ENCODE measurements at regions not wholly inside any gene's neighbourhood (a gene's known extent, or its start where the extent isn't known, plus 50 kb on each side); places are given as distances from the start of the nearest gene placed in this dataset.

GRCh38 chr4:45155081-45155777 lies 428.9 kb upstream of the GNPDA2 start:
- no peaks in the 10 kb centered on the region for H3K36me3 ChIP-seq
- H3K4me1 ChIP-seq = no peaks in the 10 kb centered on the region
- no peak for DNase-seq (ENCODE audit: low spot score)
- H3K27me3 ChIP-seq = no peaks in the 10 kb centered on the region
- no peak overlapping the region for H3K4me3 ChIP-seq
- no peaks in the 10 kb centered on the region for H3K9me3 ChIP-seq
- no peak overlapping the region for H3K27ac ChIP-seq
- TF ChIP-seq, protein P1, sequence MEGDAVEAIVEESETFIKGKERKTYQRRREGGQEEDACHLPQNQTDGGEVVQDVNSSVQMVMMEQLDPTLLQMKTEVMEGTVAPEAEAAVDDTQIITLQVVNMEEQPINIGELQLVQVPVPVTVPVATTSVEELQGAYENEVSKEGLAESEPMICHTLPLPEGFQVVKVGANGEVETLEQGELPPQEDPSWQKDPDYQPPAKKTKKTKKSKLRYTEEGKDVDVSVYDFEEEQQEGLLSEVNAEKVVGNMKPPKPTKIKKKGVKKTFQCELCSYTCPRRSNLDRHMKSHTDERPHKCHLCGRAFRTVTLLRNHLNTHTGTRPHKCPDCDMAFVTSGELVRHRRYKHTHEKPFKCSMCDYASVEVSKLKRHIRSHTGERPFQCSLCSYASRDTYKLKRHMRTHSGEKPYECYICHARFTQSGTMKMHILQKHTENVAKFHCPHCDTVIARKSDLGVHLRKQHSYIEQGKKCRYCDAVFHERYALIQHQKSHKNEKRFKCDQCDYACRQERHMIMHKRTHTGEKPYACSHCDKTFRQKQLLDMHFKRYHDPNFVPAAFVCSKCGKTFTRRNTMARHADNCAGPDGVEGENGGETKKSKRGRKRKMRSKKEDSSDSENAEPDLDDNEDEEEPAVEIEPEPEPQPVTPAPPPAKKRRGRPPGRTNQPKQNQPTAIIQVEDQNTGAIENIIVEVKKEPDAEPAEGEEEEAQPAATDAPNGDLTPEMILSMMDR (IDR thresholded peaks at IDR 0.05) = no peak

GRCh38 chr4:45147866-45148265 lies 421.5 kb upstream of the GNPDA2 start:
- H3K4me3 ChIP-seq = no peak overlapping the region
- H3K36me3 ChIP-seq = no peaks in the 10 kb centered on the region
- no peaks in the 10 kb centered on the region for H3K4me1 ChIP-seq
- no peaks in the 10 kb centered on the region for H3K27me3 ChIP-seq
- H3K27ac ChIP-seq = no peak overlapping the region
- TF ChIP-seq, protein P1 (IDR thresholded peaks at IDR 0.05) = no peak
- no peak for DNase-seq (ENCODE audit: low spot score)
- no peaks in the 10 kb centered on the region for H3K9me3 ChIP-seq

DNA sequence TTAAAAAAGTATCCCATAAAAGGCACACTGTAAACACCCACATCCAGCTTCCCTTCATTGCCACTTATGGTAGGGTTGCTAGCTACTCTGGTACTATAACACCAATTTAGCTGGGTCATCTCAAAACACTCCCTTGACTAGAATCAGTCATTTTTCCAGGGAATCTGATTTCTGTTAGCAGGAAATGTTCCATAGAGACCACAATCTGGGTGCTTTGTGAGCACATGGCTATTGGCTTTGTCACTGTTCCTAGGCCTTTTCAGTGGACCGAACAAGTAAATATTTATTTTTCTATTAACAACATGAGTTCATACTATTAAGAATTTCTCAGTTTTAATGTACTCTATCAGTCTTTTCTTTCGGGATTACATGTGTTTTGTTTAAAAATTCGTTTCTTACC lies 404.7 kb upstream of the GNPDA2 start:
- Histone ChIP-seq H3K27me3 (no peaks in the 10 kb centered on the region), H3K4me1 (no peaks in the 10 kb centered on the region), H3K27ac (no peak overlapping the region), H3K36me3 (no peaks in the 10 kb centered on the region), H3K9me3 (no peaks in the 10 kb centered on the region), H3K4me3 (no peak overlapping the region)
- TF ChIP-seq, protein P1 (IDR thresholded peaks at IDR 0.05) = no peak
- no peak for DNase-seq (ENCODE audit: low spot score)

GRCh38 chr4:45122406-45122805 lies 396.1 kb upstream of the GNPDA2 start:
- H3K27ac ChIP-seq = no peak overlapping the region
- H3K9me3 ChIP-seq = no peaks in the 10 kb centered on the region
- no peak for DNase-seq (ENCODE audit: low spot score)
- H3K4me1 ChIP-seq = no peaks in the 10 kb centered on the region
- TF ChIP-seq, protein P1 (IDR thresholded peaks at IDR 0.05) = no peak
- no peaks in the 10 kb centered on the region for H3K36me3 ChIP-seq
- no peaks in the 10 kb centered on the region for H3K27me3 ChIP-seq
- H3K4me3 ChIP-seq = no peak overlapping the region

- TF ChIP-seq, protein P1 (IDR thresholded peaks at IDR 0.05) = no peak
- no peak for DNase-seq (ENCODE audit: low spot score)
- Histone ChIP-seq H3K36me3 (no peaks in the 10 kb centered on the region), H3K27ac (no peak overlapping the region), H3K4me3 (no peak overlapping the region), H3K9me3 (no peaks in the 10 kb centered on the region), H3K27me3 (no peaks in the 10 kb centered on the region), H3K4me1 (no peaks in the 10 kb centered on the region)
Observed at GRCh38 chr4:45121426-45121975, 395.1 kb upstream of the GNPDA2 start.

DNA sequence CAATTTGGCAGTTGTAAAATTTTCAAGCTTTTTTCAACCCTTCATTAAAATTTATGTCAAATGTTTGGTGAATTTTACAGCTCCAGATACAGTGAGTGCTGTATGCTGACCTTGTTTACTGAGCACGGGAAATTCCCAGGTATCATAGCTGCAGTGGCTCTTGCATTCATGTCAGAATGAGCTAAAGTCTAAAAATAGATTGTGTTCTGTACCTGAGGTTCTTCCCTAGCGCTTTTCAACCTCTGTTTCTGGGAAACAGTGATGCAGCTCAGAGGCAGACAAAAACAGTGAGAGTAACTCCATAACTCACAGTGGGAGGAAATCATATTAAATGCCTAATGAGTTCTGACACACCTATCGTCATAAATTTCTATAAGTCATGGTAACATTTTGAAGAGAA lies 393.8 kb upstream of the GNPDA2 start:
- no peaks in the 10 kb centered on the region for H3K4me1 ChIP-seq
- no peaks in the 10 kb centered on the region for H3K36me3 ChIP-seq
- no peaks in the 10 kb centered on the region for H3K27me3 ChIP-seq
- H3K4me3 ChIP-seq = no peak overlapping the region
- peak overlapping the region in 1 of 2 donors; percentile 61 for H3K27ac ChIP-seq
- DNase-seq (ENCODE audit: low spot score) = no peak
- H3K9me3 ChIP-seq = no peaks in the 10 kb centered on the region
- TF ChIP-seq, protein P1 (IDR thresholded peaks at IDR 0.05) = no peak
